HFFc6 (cell line): ENCODE measurements at regions not wholly inside any gene's neighbourhood (a gene's known extent, or its start where the extent isn't known, plus 50 kb on each side); places are given as distances from the start of the nearest gene placed in this dataset.

ENCODE experiments used
- DNase-seq: peaks from one replicate; pipeline ENCODE4 v3.0.0-alpha.2; 2018
- H3K27ac Mint-ChIP-seq: 2 replicates; pipeline ENCODE4 v1.8.0; 2020; ENCODE audit warnings: mild to moderate bottlenecking, mixed read lengths
- H3K27me3 Mint-ChIP-seq: 2 replicates; pipeline ENCODE4 v1.8.0; 2021; ENCODE audit warnings: mild to moderate bottlenecking, moderate library complexity, mixed read lengths; ENCODE audit not compliant: insufficient read depth
- H3K36me3 Mint-ChIP-seq: 2 replicates; pipeline ENCODE4 v1.8.0; 2021; ENCODE audit warnings: low read depth, mixed read lengths
- H3K4me1 Mint-ChIP-seq: 2 replicates; pipeline ENCODE4 v1.8.0; 2020; ENCODE audit warnings: low read depth, mixed read lengths
- H3K4me3 Mint-ChIP-seq: 2 replicates; pipeline ENCODE4 v1.8.0; 2020; ENCODE audit warnings: mild to moderate bottlenecking, moderate library complexity, mixed read lengths
- H3K9me3 Mint-ChIP-seq: 2 replicates; pipeline ENCODE4 v1.8.0; 2020; ENCODE audit warnings: mild to moderate bottlenecking, mixed read lengths
- CTCF ChIP-seq: fragments of 200-600 bp; sonication (generic); IDR thresholded peaks from 2 replicates; pipeline ENCODE4 v1.5.0; 2021; ENCODE audit warnings: antibody characterized with exemption, mild to moderate bottlenecking

DNA sequence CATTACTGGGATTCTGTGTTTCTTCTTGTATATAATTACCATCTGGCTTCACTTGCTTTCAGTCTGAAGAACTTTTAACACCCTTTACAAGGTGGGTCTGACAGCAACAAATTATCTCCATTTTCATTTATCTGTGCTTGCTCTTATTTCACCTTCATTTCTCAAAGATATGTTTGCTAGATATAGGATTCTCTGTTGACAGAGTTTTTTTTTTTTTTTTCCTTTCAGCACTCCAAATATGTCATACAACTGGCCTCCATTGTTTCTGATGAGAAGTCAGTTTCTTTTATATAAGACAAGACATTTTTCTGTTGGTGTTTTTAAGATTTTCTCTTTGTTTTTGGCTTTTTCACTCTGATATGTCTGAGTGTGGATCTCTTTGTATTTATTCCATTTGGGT, 59.3 kb upstream of the TACR1 start:
- Mint-ChIP-seq H3K4me1 (peaks cover 5% of the 10 kb centered on the region), H3K4me3 (no peak overlapping the region), H3K27me3 (no peaks in the 10 kb centered on the region), H3K9me3 (peaks cover 18% of the 10 kb centered on the region), H3K27ac (no peak overlapping the region), H3K36me3 (peaks cover 23% of the 10 kb centered on the region)
- DNase-seq: no peak
- no peak for TF ChIP-seq CTCF

- peaks cover 23% of the 10 kb centered on the region for H3K36me3 Mint-ChIP-seq
- no peak for TF ChIP-seq CTCF
- no peak for DNase-seq
- no peaks in the 10 kb centered on the region for H3K27me3 Mint-ChIP-seq
- no peak overlapping the region for H3K27ac Mint-ChIP-seq
- peaks cover 18% of the 10 kb centered on the region for H3K9me3 Mint-ChIP-seq
- H3K4me1 Mint-ChIP-seq: peaks cover 18% of the 10 kb centered on the region
- no peak overlapping the region for H3K4me3 Mint-ChIP-seq
Measured at GRCh38 chr2:75256485-75256884, 57.2 kb upstream of the TACR1 start.

- H3K9me3 Mint-ChIP-seq: peaks cover 14% of the 10 kb centered on the region
- H3K4me3 Mint-ChIP-seq: no peak overlapping the region
- H3K4me1 Mint-ChIP-seq: peaks cover 28% of the 10 kb centered on the region
- no peak overlapping the region for H3K27ac Mint-ChIP-seq
- peaks cover 23% of the 10 kb centered on the region for H3K36me3 Mint-ChIP-seq
- no peak for DNase-seq
- no peak for TF ChIP-seq CTCF
- H3K27me3 Mint-ChIP-seq: no peaks in the 10 kb centered on the region
Measured at GRCh38 chr2:75253526-75253925, 54.2 kb upstream of the TACR1 start.

GRCh38 chr2:75251896-75252295, 52.6 kb upstream of the TACR1 start:
- peaks cover 35% of the 10 kb centered on the region for H3K4me1 Mint-ChIP-seq
- DNase-seq: no peak
- no peak overlapping the region for H3K4me3 Mint-ChIP-seq
- peaks cover 12% of the 10 kb centered on the region for H3K9me3 Mint-ChIP-seq
- no peak for TF ChIP-seq CTCF
- no peaks in the 10 kb centered on the region for H3K27me3 Mint-ChIP-seq
- no peak overlapping the region for H3K27ac Mint-ChIP-seq
- H3K36me3 Mint-ChIP-seq: peaks cover 15% of the 10 kb centered on the region
